Epithelial cell of proximal tubule (primary cell): ENCODE measurements at regions not wholly inside any gene's neighbourhood (a gene's known extent, or its start where the extent isn't known, plus 50 kb on each side); places are given as distances from the start of the nearest gene placed in this dataset.

Experiments used
- DNase-seq: peaks from one replicate; pipeline ENCODE4 v3.0.0-alpha.2; 2011; ENCODE audit warnings: low read depth
- H3K4me3 ChIP-seq: 2 replicates; pipeline ENCODE4 v1.5.1; 2011; ENCODE audit warnings: low read depth, mild to moderate bottlenecking, low read length
- TF ChIP-seq, protein P1 (sequence below): conservative IDR thresholded peaks from 2 replicates; pipeline ENCODE4 v1.5.1; 2012; ENCODE audit warnings: low read depth, mild to moderate bottlenecking, low read length

DNA sequence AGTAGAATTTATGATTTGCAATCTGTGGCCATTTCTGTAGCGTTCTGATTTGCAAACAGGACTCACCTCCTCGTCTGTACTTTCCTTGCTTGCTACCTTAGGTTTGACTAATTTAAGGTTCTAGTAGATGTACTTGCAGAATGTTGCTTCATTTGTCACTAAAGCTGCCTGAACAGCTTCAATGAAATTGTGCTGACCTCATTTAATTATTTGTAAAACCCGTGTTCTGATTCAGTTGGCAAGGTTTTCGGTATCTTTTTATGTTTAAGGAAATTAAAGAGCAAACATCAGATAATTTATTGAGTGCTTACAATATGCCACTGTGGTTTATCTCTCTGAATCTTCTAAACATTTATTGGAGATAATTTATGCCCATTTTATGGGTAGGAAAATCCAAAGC is 284.9 kb upstream of the EEF2KMT start:
- no peak overlapping the region for H3K4me3 ChIP-seq
- DNase-seq, result no peak
- TF ChIP-seq, protein P1, sequence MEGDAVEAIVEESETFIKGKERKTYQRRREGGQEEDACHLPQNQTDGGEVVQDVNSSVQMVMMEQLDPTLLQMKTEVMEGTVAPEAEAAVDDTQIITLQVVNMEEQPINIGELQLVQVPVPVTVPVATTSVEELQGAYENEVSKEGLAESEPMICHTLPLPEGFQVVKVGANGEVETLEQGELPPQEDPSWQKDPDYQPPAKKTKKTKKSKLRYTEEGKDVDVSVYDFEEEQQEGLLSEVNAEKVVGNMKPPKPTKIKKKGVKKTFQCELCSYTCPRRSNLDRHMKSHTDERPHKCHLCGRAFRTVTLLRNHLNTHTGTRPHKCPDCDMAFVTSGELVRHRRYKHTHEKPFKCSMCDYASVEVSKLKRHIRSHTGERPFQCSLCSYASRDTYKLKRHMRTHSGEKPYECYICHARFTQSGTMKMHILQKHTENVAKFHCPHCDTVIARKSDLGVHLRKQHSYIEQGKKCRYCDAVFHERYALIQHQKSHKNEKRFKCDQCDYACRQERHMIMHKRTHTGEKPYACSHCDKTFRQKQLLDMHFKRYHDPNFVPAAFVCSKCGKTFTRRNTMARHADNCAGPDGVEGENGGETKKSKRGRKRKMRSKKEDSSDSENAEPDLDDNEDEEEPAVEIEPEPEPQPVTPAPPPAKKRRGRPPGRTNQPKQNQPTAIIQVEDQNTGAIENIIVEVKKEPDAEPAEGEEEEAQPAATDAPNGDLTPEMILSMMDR, result no peak

DNA sequence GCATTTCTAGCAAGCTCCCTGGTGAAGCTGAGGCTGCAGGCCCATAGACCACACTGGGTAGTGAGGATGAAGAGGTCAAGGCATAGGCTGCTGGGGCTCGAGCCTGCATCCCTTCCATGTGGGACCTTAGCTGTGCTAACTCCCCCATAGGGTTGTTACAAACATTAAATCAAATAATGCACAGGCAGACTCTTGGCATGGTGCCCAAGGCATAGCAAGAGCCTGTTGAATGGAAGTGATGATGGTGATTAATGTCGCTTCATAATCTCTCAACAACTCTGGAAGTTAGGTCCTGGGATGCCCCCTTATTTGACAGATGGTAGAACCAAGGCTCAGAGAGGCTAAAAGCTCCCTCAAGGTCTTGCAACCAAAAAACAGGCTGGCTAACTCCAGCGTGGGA is 283.9 kb upstream of the EEF2KMT start:
- TF ChIP-seq, protein P1, result no peak
- H3K4me3 ChIP-seq, result no peak overlapping the region
- DNase-seq, result no peak

DNA sequence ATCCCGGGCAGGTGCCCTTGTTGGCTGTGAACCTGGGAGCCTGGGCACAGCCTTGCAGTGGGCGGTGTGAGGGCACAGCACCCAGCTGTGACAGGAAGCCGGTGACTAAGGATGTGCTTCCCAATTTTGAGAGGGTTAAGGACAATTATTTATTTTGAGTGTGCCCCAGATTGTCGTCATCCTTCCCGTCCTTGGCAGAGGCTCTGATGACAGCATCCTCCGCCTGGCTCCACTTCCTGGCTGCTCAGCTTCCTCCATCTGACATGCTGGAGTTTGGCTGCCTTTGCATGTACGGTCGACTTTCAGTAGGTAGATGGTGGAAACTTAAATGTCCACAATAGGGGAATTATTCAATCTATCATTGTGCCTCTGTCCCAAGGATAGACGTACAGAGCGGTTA is 282.4 kb upstream of the EEF2KMT start:
- DNase-seq, result no peak
- TF ChIP-seq, protein P1, result no peak
- H3K4me3 ChIP-seq, result no peak overlapping the region

GRCh38 chr16:5378531-5378930 is 280.9 kb upstream of the EEF2KMT start:
- TF ChIP-seq, protein P1, result no peak
- no peak overlapping the region for H3K4me3 ChIP-seq
- no peak for DNase-seq

DNA sequence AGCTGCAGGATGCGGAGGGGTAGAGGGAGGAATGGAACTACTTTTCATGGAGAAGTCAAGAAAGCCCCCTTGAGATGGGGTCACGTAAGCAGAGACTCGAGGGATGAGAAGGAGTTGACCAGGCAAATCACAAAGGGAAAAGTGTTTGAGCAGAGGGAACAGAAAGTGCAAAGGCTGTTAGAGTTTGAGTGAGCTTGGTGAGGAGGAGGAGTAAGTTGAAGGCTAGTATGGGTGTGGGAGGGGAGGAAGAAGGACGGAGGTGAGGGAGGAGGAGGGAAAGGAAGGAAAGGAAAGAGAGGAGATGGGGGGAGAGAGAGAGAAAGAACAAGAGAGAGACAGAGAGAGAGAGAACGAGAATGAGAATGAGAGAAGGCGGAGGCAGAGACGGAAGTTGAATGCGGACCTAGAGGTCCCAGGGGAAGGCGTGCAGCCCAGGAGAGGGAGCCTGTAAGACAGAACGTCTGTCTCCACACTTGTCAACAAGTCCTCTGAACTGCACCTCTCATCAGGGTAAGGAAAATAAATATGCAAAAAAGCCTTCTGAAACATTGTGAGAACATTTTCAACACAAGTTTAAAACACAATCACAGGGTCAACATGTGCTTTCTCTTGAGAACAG is 279.8 kb upstream of the EEF2KMT start:
- TF ChIP-seq, protein P1, result no peak
- DNase-seq, result no peak
- H3K4me3 ChIP-seq, result no peak overlapping the region

- no peak for DNase-seq
- H3K4me3 ChIP-seq, result no peak overlapping the region
- TF ChIP-seq, protein P1, result no peak
Observed at GRCh38 chr16:5374184-5374583, 276.6 kb upstream of the EEF2KMT start.

- DNase-seq, result no peak
- H3K4me3 ChIP-seq, result no peak overlapping the region
- TF ChIP-seq, protein P1, result no peak
Observed at GRCh38 chr16:5367951-5368350, 270.4 kb upstream of the EEF2KMT start.
